Dedifferentiated amniotic fluid mesenchymal stem cell (primary cell): ENCODE measurements at regions not wholly inside any gene's neighbourhood (a gene's known extent, or its start where the extent isn't known, plus 50 kb on each side); places are given as distances from the start of the nearest gene placed in this dataset.
"Not testable (repeated sequence)": the region's sequence is repeated elsewhere in the genome, so short reads cannot be mapped to it uniquely, and the experiment has no call there.

Source experiments
- DNase-seq: peaks from one replicate; pipeline ENCODE4 v3.0.0-alpha.2; 2016; ENCODE audit errors: extremely low spot score

DNA sequence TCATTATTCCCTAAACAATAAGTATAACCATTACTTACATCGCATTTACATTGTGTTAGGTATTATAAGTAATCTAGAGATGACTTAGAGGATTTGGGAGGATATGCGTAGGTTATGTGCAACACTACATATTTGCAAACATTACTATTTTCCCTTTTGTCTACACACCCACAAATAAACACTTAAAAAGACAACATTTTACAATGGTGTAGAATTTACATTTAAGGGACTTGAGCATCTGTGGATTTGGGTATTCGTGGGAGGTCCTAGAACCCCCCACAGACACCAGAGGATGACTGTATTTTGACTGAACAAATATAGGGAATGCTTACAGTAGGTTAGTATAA is 220.2 kb upstream of the MYO3A start:
- DNase-seq = no peak

DNA sequence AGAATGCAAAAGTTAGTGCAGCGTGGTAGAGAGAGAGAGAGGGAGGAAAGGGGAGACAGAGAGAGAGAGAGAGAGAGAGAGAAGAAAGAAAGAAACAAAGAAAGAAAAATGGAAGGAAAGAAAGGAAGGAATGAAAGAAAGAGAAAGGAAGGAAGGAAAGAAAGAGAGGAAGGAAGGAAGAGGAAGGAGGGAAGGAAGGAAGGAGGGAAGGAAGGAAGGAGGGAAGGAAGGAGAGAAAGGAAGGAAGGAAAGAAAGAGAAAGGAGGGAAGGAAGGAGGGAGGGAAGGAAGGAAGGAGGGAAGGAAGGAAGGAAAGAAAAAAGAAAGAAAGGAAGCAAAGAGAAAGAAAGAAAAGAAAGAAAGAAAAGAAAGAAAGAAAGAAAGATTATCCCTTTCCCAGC is 209.8 kb upstream of the MYO3A start:
- DNase-seq = no peak

GRCh38 chr10:25725917-25726716 is 207.9 kb upstream of the MYO3A start:
- DNase-seq = peak; percentile 49

DNA sequence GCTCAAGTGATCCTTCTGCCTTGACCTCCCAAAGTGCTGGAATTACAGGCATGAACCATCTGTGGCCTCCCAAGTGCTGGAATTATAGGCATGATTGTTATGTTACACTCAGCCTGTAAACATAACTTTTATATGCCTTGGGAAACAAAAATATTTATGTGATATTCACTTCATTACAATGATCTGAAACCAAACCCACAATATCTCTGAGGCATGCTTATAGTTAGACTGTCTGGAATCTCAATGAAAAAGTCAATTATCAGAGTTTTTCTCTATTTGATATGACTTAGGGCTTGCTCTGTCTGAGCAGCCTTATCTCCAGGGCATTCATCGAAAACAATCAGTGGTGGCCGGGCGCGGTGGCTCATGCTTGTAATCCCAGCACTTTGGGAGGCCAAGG is 195.3 kb upstream of the MYO3A start:
- DNase-seq = no peak

- DNase-seq = no peak
Measured at GRCh38 chr10:25743832-25744231, 190.2 kb upstream of the MYO3A start.

DNA sequence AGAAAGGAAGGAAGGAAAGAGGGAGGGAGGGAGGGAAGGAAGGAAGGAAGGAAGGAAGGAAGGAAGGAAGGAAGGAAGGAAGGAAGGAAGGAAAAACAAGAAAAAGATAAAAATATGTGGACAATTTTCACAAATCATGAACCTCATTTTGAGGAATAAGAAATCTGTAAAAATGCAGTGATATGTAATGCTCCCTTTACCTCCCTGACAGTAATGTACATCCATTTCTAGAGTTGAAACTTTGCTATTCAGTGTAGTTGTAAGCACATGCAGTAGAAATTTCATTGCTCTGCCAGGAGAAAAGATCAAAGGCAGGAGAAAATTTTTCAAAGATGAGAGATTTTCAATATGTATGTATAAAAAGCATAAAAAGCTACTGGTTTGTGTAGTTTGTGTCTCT is 189.5 kb upstream of the MYO3A start:
- DNase-seq = no peak

- no peak for DNase-seq
Measured at GRCh38 chr10:25745976-25746375, 188.1 kb upstream of the MYO3A start.

DNA sequence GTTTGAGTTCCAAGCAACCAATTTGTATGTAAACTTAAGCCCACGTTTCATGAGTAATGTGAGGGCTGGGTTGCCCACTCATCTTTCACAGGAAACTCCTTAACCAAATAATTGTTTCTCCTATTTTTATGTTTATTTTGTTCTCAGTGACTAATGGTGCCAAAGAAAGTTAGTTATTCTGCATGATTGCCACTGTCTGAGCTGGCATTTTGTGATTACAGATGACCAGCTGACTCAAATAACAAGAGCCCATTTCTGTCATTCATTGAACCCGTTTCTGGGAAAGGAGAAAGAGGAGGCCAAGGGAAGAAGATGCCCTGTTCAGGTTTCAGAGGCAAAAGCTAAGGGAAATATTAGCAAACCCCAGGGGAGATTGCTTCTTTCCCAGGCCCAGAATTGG is 186.9 kb upstream of the MYO3A start:
- DNase-seq = no peak

- no peak for DNase-seq
Measured at GRCh38 chr10:25748509-25748908, 185.5 kb upstream of the MYO3A start.

DNA sequence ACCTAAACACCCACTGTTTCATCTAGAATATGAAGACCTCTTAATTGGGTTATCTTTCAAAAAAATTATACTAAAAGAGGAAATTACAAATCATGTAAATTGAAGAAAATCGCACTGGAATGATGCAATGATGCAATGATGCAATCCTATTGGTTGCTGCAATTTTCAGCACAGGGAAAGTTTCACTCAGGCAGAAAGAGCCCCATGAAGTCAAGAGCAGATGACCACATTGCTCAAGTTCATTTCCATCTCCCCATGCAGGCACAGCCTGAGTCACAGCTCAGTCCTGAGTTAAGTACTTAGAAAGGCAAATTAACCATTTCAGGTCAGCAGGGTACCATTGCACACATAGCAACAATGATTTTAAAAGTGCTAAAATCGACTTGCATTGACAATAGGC is 180.3 kb upstream of the MYO3A start:
- no peak for DNase-seq

- DNase-seq = not testable (repeated sequence)
Measured at GRCh38 chr10:25755874-25756273, 178.2 kb upstream of the MYO3A start.

DNA sequence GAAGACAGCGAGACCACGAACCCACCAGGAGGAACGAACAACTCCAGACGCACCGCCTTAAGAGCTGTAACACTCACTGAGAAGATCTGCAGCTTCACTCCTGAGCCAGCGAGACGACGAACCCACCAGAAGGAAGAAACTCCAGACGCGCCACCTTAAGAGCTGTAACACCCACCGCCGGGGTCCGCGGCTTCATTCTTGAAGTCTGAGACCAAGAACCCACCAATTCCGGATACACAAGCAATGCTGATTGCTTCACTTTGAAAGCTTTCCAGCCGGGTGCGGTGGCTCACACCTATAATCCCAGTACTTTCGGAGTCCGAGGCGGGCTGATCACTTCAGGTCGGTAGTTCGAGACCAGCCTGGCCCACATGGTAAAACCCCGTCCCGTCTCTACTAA is 177.2 kb upstream of the MYO3A start:
- no peak for DNase-seq

GRCh38 chr10:25758041-25758457 is 176.0 kb upstream of the MYO3A start:
- DNase-seq = no peak

GRCh38 chr10:25758511-25758910 is 175.5 kb upstream of the MYO3A start:
- DNase-seq = no peak

DNA sequence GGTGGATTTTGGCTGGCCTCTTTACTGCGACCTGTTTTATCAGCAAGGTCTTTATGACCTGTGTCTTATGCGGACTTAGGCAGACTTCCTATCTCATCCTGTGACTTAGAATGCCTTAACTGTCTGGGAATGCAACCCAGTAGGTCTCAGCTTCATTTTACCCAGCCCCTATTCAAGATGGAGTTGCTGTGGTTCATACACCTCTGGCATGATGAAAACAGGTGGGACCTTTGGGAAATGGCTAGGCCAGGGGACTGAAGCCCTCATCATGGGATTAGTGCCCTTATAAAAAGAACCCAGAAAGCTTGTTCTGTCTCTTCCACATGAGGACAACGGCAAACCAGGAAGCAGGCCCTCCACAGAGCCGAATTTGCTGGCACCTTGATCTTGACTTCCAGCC is 172.1 kb upstream of the MYO3A start:
- DNase-seq = no peak

GRCh38 chr10:25766213-25766612 is 167.8 kb upstream of the MYO3A start:
- DNase-seq = no peak

DNA sequence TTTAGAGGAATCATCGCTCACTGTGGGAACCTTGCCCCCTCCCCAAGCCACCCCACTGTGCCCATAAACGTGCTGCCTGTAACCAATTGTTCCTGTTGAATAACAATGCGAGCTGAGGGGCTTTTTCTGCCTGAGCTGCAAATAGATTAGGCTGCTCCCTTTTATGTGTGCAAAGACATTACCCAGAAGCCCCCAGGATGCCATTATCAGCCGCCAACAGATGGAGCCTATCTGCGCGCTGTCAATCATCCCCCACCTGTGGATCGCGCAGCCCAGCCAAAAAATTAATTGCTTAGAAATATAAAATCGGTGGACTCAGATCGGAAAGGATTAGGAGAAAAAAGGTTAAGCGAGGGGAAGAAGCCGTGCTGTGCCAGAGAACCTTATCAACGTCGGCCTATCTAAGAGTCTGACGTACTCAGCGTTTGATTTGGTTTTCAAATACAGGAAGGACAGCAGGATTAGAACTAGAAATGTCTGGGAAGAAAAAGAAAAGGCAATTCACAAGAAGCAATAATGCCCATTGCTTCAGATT is 167.3 kb upstream of the MYO3A start:
- no peak for DNase-seq

- DNase-seq = no peak
Measured at GRCh38 chr10:25768167-25768566, 165.9 kb upstream of the MYO3A start.

- DNase-seq = no peak
Measured at GRCh38 chr10:25778646-25779045, 155.4 kb upstream of the MYO3A start.

- DNase-seq = no peak
Measured at GRCh38 chr10:25786161-25786560, 147.9 kb upstream of the MYO3A start.

DNA sequence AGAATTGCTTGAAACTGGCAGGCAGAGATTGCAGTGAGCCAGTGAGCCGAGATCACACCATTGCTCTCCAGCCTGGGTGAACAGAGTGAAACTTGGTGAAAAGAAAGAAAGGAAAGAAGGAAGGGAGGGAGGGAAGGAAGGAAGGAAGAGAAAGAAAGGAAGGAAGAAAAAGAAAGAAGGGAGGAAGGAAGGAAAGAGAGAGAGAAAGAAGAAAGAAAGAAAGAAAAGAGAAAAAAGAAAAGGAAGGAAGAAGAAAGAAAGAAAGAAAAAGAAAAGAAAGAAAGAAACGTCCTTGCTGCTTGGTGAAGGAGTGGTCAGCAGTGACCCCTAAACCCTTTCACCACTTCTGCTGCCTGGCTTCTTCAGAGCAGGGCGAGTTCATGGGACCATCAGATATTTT is 147.1 kb upstream of the MYO3A start:
- no peak for DNase-seq

GRCh38 chr10:25797888-25798429 is 136.1 kb upstream of the MYO3A start:
- DNase-seq = no peak

- no peak for DNase-seq
Measured at GRCh38 chr10:25804505-25804904, 129.5 kb upstream of the MYO3A start.

GRCh38 chr10:25805986-25806385 is 128.0 kb upstream of the MYO3A start:
- no peak for DNase-seq
